NCI-H1092 (cell line): ENCODE measurements at regions not wholly inside any gene's neighbourhood (a gene's known extent, or its start where the extent isn't known, plus 50 kb on each side); places are given as distances from the start of the nearest gene placed in this dataset.

ENCODE experiments used
- DNase-seq: peaks from one replicate; lab custom pipeline; 2025; lab: John Stamatoyannopoulos, UW

GRCh38 chr21:16587141-16587581 lies 857.4 kb downstream of the USP25 start:
- peak; percentile 18 for DNase-seq

- no peak for DNase-seq
Measured at GRCh38 chr21:16587681-16588375, 858.0 kb downstream of the USP25 start.

GRCh38 chr21:16588433-16588860 lies 858.7 kb downstream of the USP25 start:
- peak; percentile 42 for DNase-seq

- no peak for DNase-seq
Measured at GRCh38 chr21:16589006-16589898, 859.5 kb downstream of the USP25 start.

- DNase-seq, result no peak
Measured at GRCh38 chr21:16590186-16590585, 860.4 kb downstream of the USP25 start.

GRCh38 chr21:16590641-16591292 lies 861.0 kb downstream of the USP25 start:
- no peak for DNase-seq

- DNase-seq, result no peak
Measured at GRCh38 chr21:16592381-16592780, 862.6 kb downstream of the USP25 start.

- no peak for DNase-seq
Measured at GRCh38 chr21:16594191-16594590, 864.4 kb downstream of the USP25 start.

GRCh38 chr21:16596369-16596768 lies 866.6 kb downstream of the USP25 start:
- DNase-seq, result no peak

- no peak for DNase-seq
Measured at GRCh38 chr21:16597753-16598152, 868.0 kb downstream of the USP25 start.

GRCh38 chr21:16605597-16605996 lies 875.8 kb downstream of the USP25 start:
- DNase-seq, result no peak

- no peak for DNase-seq
Measured at GRCh38 chr21:16606271-16606670, 876.5 kb downstream of the USP25 start.

GRCh38 chr21:16608209-16608830 lies 878.5 kb downstream of the USP25 start:
- no peak for DNase-seq

GRCh38 chr21:16619281-16619680 lies 889.5 kb downstream of the USP25 start:
- DNase-seq, result no peak

- no peak for DNase-seq
Measured at GRCh38 chr21:16620786-16621320, 891.1 kb downstream of the USP25 start.

GRCh38 chr21:16624479-16625118 lies 888.2 kb upstream of the CXADR start:
- DNase-seq, result peak; percentile 88

- DNase-seq, result no peak
Measured at GRCh38 chr21:16625491-16625890, 887.4 kb upstream of the CXADR start.

- peak; percentile 4 for DNase-seq
Measured at GRCh38 chr21:16633831-16634459, 878.9 kb upstream of the CXADR start.

- peak; percentile 49 for DNase-seq
Measured at GRCh38 chr21:16634515-16634914, 878.3 kb upstream of the CXADR start.

GRCh38 chr21:16640297-16641027 lies 872.4 kb upstream of the CXADR start:
- DNase-seq, result no peak
